ENCODE measurements at regions not wholly inside any gene's neighbourhood (a gene's known extent, or its start where the extent isn't known, plus 50 kb on each side); places are given as distances from the start of the nearest gene placed in this dataset.
"Not testable (repeated sequence)": the region's sequence is repeated elsewhere in the genome, so short reads cannot be mapped to it uniquely, and the experiment has no call there.

DNA sequence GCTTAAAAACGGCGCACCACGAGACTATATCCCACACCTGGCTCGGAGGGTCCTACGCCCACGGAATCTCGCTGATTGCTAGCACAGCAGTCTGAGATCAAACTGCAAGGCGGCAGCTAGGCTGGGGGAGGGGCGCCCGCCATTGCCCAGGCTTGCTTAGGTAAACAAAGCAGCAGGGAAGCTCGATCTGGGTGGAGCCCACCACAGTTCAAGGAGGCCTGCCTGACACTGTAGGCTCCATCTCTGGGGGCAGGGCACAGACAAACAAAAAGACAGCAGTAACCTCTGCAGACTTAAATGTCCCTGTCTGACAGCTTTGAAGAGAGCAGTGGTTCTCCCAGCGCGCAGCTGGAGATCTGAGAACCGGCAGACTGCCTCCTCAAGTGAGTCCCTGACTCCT is 675.7 kb downstream of the SLITRK6 start:
- WGBS (ENCODE audit: insufficient coverage) = 69% methylated on average over 3 of the region's 14 CpGs
- not testable (repeated sequence) for DNase-seq (ENCODE audit: low read depth in 4 of 6, low spot score in 6 of 6); H3K4me1 ChIP-seq (ENCODE audit: control insufficient read depth, insufficient read depth, low read length)

GRCh38 chr13:85108356-85108755 is 690.9 kb downstream of the SLITRK6 start:
- Histone ChIP-seq H3K36me3 (ENCODE audit: control insufficient read depth, insufficient read depth, low read length) (no peaks in the 10 kb centered on the region), H3K4me1 (ENCODE audit: control insufficient read depth, insufficient read depth, low read length) (no peaks in the 10 kb centered on the region), H3K27me3 (ENCODE audit: control insufficient read depth, insufficient read depth, low read length) (no peaks in the 10 kb centered on the region), H3K27ac (ENCODE audit: low read depth, low read length) (no peak overlapping the region), H3K4me3 (ENCODE audit: low read depth, low read length) (no peak overlapping the region), H3K9me3 (ENCODE audit: control insufficient read depth, insufficient read depth, low read length) (no peaks in the 10 kb centered on the region)
- DNase-seq (ENCODE audit: low read depth in 4 of 6, low spot score in 6 of 6) = no peak
- 97% methylated on average over 3 of the region's 3 CpGs for WGBS (ENCODE audit: insufficient coverage)

More for the DNA sequence above, 675.7 kb downstream of the SLITRK6 start:
- H3K27me3 ChIP-seq (ENCODE audit: control insufficient read depth, insufficient read depth, low read length); H3K36me3 ChIP-seq (ENCODE audit: control insufficient read depth, insufficient read depth, low read length); H3K4me3 ChIP-seq (ENCODE audit: low read depth, low read length); H3K27ac ChIP-seq (ENCODE audit: low read depth, low read length); H3K9me3 ChIP-seq (ENCODE audit: control insufficient read depth, insufficient read depth, low read length): not testable (repeated sequence)

- Histone ChIP-seq H3K27ac (ENCODE audit: low read depth, low read length) (no peak overlapping the region), H3K27me3 (ENCODE audit: control insufficient read depth, insufficient read depth, low read length) (no peaks in the 10 kb centered on the region), H3K36me3 (ENCODE audit: control insufficient read depth, insufficient read depth, low read length) (no peaks in the 10 kb centered on the region), H3K9me3 (ENCODE audit: control insufficient read depth, insufficient read depth, low read length) (no peaks in the 10 kb centered on the region), H3K4me3 (ENCODE audit: low read depth, low read length) (no peak overlapping the region), H3K4me1 (ENCODE audit: control insufficient read depth, insufficient read depth, low read length) (no peaks in the 10 kb centered on the region)
- no peak for DNase-seq (ENCODE audit: low read depth in 4 of 6, low spot score in 6 of 6)
- 93% methylated on average over 3 of the region's 3 CpGs for WGBS (ENCODE audit: insufficient coverage)
These were observed 700.0 kb downstream of the SLITRK6 start for GRCh38 chr13:85099245-85099644.

GRCh38 chr13:85095418-85096272 is 703.6 kb downstream of the SLITRK6 start:
- no peaks in the 10 kb centered on the region for H3K36me3 ChIP-seq (ENCODE audit: control insufficient read depth, insufficient read depth, low read length)
- H3K27ac ChIP-seq (ENCODE audit: low read depth, low read length) = no peak overlapping the region
- no CpG with 5 or more reads among the region's 4 CpGs for WGBS (ENCODE audit: insufficient coverage)
- peak in 1 of 6 donors; percentile 36 for DNase-seq (ENCODE audit: low read depth in 4 of 6, low spot score in 6 of 6)
- H3K4me3 ChIP-seq (ENCODE audit: low read depth, low read length) = no peak overlapping the region
- no peaks in the 10 kb centered on the region for H3K9me3 ChIP-seq (ENCODE audit: control insufficient read depth, insufficient read depth, low read length)
- H3K27me3 ChIP-seq (ENCODE audit: control insufficient read depth, insufficient read depth, low read length) = no peaks in the 10 kb centered on the region
- H3K4me1 ChIP-seq (ENCODE audit: control insufficient read depth, insufficient read depth, low read length) = no peaks in the 10 kb centered on the region

GRCh38 chr13:85093808-85094207 is 705.4 kb downstream of the SLITRK6 start:
- H3K36me3 ChIP-seq (ENCODE audit: control insufficient read depth, insufficient read depth, low read length) = no peaks in the 10 kb centered on the region
- no peak overlapping the region for H3K4me3 ChIP-seq (ENCODE audit: low read depth, low read length)
- no peaks in the 10 kb centered on the region for H3K9me3 ChIP-seq (ENCODE audit: control insufficient read depth, insufficient read depth, low read length)
- no peak overlapping the region for H3K27ac ChIP-seq (ENCODE audit: low read depth, low read length)
- 94% methylated on average over 4 of the region's 5 CpGs for whole genome bisulfite sequencing (ENCODE audit: insufficient coverage)
- no peaks in the 10 kb centered on the region for H3K4me1 ChIP-seq (ENCODE audit: control insufficient read depth, insufficient read depth, low read length)
- H3K27me3 ChIP-seq (ENCODE audit: control insufficient read depth, insufficient read depth, low read length) = no peaks in the 10 kb centered on the region
- no peak for DNase-seq (ENCODE audit: low read depth in 4 of 6, low spot score in 6 of 6)

DNA sequence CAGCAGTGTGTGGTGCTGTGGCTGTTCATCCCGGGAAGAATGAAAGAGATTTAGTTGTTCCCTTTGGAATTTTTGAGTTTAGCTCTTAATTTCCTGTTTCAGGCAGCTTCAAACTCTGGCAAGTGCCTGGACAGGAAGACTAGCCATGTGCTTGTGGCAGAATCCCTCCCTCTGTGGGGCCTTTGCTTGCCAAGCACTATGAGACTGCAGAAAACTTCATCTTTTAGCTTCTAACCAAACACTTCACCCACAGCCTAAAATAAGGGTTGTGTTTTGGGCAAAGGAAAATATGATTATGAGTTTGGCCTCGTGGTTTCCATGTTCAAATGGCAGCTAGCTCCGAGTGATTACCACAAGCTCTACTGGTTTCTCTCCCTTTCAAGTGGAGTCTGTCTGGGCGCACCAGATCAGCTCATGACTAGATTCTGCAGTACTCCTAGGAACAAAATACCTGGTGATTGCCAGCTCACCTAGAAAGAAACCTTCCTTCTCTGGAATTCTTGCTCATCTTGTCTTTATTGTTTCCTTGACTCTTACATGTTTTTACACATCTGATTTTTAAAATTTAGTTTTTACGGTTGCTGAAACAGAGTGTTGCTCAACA is 707.5 kb downstream of the SLITRK6 start:
- no peaks in the 10 kb centered on the region for H3K27me3 ChIP-seq (ENCODE audit: control insufficient read depth, insufficient read depth, low read length)
- 71% methylated on average over 3 of the region's 5 CpGs for WGBS (ENCODE audit: insufficient coverage)
- H3K27ac ChIP-seq (ENCODE audit: low read depth, low read length) = no peak overlapping the region
- H3K4me1 ChIP-seq (ENCODE audit: control insufficient read depth, insufficient read depth, low read length) = no peaks in the 10 kb centered on the region
- H3K4me3 ChIP-seq (ENCODE audit: low read depth, low read length) = no peak overlapping the region
- H3K9me3 ChIP-seq (ENCODE audit: control insufficient read depth, insufficient read depth, low read length) = no peaks in the 10 kb centered on the region
- DNase-seq (ENCODE audit: low read depth in 4 of 6, low spot score in 6 of 6) = no peak
- H3K36me3 ChIP-seq (ENCODE audit: control insufficient read depth, insufficient read depth, low read length) = no peaks in the 10 kb centered on the region

DNA sequence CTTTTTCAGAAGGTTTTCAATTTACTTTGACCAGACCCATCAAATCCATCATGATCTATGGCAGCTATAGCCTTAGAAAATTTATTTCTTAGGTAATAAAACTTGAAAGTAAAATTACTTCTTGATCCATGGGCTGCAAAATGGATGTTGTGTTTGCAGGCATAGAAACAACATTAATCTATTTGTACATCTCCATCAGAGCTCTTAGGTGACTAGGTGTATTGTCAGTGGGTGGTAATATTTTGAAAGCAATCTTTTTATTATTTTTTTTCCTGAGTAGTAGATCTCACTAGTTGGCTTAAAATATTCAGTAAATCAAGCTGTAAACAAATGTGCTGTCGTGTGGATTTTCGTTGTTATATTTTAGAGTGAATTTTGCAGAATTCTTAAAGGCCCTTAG is 710.0 kb downstream of the SLITRK6 start:
- Histone ChIP-seq H3K36me3 (ENCODE audit: control insufficient read depth, insufficient read depth, low read length) (no peaks in the 10 kb centered on the region), H3K27me3 (ENCODE audit: control insufficient read depth, insufficient read depth, low read length) (no peaks in the 10 kb centered on the region), H3K4me1 (ENCODE audit: control insufficient read depth, insufficient read depth, low read length) (no peaks in the 10 kb centered on the region), H3K9me3 (ENCODE audit: control insufficient read depth, insufficient read depth, low read length) (no peaks in the 10 kb centered on the region), H3K27ac (ENCODE audit: low read depth, low read length) (no peak overlapping the region), H3K4me3 (ENCODE audit: low read depth, low read length) (no peak overlapping the region)
- no CpG with 5 or more reads among the region's 2 CpGs for WGBS (ENCODE audit: insufficient coverage)
- peak in 1 of 6 donors; percentile 12 for DNase-seq (ENCODE audit: low read depth in 4 of 6, low spot score in 6 of 6)

GRCh38 chr13:85080691-85081090 is 718.5 kb downstream of the SLITRK6 start:
- H3K9me3 ChIP-seq (ENCODE audit: control insufficient read depth, insufficient read depth, low read length) = no peaks in the 10 kb centered on the region
- H3K4me3 ChIP-seq (ENCODE audit: low read depth, low read length) = no peak overlapping the region
- DNase-seq (ENCODE audit: low read depth in 4 of 6, low spot score in 6 of 6) = no peak
- H3K36me3 ChIP-seq (ENCODE audit: control insufficient read depth, insufficient read depth, low read length) = no peaks in the 10 kb centered on the region
- H3K27ac ChIP-seq (ENCODE audit: low read depth, low read length) = no peak overlapping the region
- WGBS (ENCODE audit: insufficient coverage) = no CpG with 5 or more reads among the region's 1 CpG
- H3K27me3 ChIP-seq (ENCODE audit: control insufficient read depth, insufficient read depth, low read length) = no peaks in the 10 kb centered on the region
- H3K4me1 ChIP-seq (ENCODE audit: control insufficient read depth, insufficient read depth, low read length) = no peaks in the 10 kb centered on the region

DNA sequence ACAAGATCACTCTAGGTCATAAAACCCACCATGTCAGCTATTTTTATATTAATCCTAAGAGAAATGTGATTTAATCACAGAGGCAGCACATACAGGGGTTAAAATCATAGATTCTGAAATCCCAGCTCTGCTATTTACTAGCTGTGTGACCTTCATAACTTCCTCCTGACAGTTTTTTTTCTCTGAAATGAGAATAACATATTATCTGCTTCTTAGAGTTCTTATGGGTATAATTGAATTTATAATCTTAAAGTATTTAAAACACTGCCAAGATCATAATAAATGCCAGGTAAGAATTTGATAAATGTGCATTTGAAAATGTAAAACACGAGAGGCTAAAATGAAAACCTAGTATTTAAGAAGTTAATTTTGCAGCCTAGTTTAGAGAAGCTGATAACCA is 722.9 kb downstream of the SLITRK6 start:
- WGBS (ENCODE audit: insufficient coverage) = 100% methylated on average over 1 of the region's 1 CpG
- H3K9me3 ChIP-seq (ENCODE audit: control insufficient read depth, insufficient read depth, low read length) = no peaks in the 10 kb centered on the region

More for the DNA sequence above, 722.9 kb downstream of the SLITRK6 start:
- Histone ChIP-seq H3K27me3 (ENCODE audit: control insufficient read depth, insufficient read depth, low read length) (no peaks in the 10 kb centered on the region), H3K27ac (ENCODE audit: low read depth, low read length) (no peak overlapping the region), H3K4me1 (ENCODE audit: control insufficient read depth, insufficient read depth, low read length) (no peaks in the 10 kb centered on the region), H3K4me3 (ENCODE audit: low read depth, low read length) (no peak overlapping the region), H3K36me3 (ENCODE audit: control insufficient read depth, insufficient read depth, low read length) (no peaks in the 10 kb centered on the region)
- DNase-seq (ENCODE audit: low read depth in 4 of 6, low spot score in 6 of 6) = no peak

All from spinal cord (tissue), 9 donors.